K562 (cell line): ENCODE measurements at regions not wholly inside any gene's neighbourhood (a gene's known extent, or its start where the extent isn't known, plus 50 kb on each side); places are given as distances from the start of the nearest gene placed in this dataset.

Experiments
- ATAC-seq: fragments of 200-7000 bp; cut with Tn5 transposase; 3 replicates; pipeline ENCODE4 v1.9.1; 2020; ENCODE audit warnings: moderate library complexity
- BruUV-seq: library from RNA; stranded (reverse); fragments of 400-500 nt; replicated peaks from 2 replicates; lab custom pipeline; 2021; lab: Mats Ljungman, UMichigan
- CTCF ChIA-PET: fragments of 300-600 bp; formaldehyde crosslinking; extraction: SDS; loops from one replicate; lab custom pipeline; 2021; ENCODE audit warnings: low intra/inter-chr PET ratio; lab: Yijun Ruan, JAX
- POLR2A ChIA-PET: fragments of 300-600, 350-650 bp; sonication (Branson Sonifier 250); formaldehyde crosslinking; extraction: SDS; loops from one replicate; lab custom pipeline; 2021; ENCODE audit warnings: antibody characterized with exemption, inconsistent platforms; lab: Yijun Ruan, JAX
- DNase-seq, 4 experiments: peaks; one replicate each; pipeline versions ENCODE4 v3.0.0 to v3.0.0-alpha.2; 2011 to 2018; ENCODE audit warnings: low spot score in 3 of 4, mixed read lengths in 3 of 4; ENCODE audit errors: extremely low read depth in 1 of 4
- FAIRE-seq: peaks from 2 replicates; lab custom pipeline; 2011; peaks lifted over from hg19 to GRCh38; lab: Jason Lieb, UNC
- H2AFZ ChIP-seq: 2 replicates; pipeline ENCODE4 v1.6.0; 2011; ENCODE audit warnings: low read depth, low read length, control low read depth, inconsistent platforms
- H3K27ac ChIP-seq: fragments of 200-600 bp; 3 replicates; pipeline ENCODE4 v1.8.0; 2011; ENCODE audit warnings: low read depth, mild to moderate bottlenecking, control low read depth, inconsistent platforms, low read length, moderate library complexity, mixed read lengths; ENCODE audit errors: extremely low read depth
- H3K27me3 ChIP-seq, 2 experiments: fragments of 300-600 bp in 1 of 2; 2 replicates in 1 of 2; 3 replicates in 1 of 2; pipeline versions ENCODE4 v1.6.0 to v1.8.0; 2011; ENCODE audit warnings: inconsistent platforms in 2 of 2, low read length in 2 of 2, mild to moderate bottlenecking in 1 of 2, mixed read lengths in 1 of 2, moderate library complexity in 1 of 2; ENCODE audit not compliant: control insufficient read depth in 2 of 2, insufficient read depth in 2 of 2
- H3K36me3 ChIP-seq: fragments of 300-600 bp; 3 replicates; pipeline ENCODE4 v1.8.0; 2011; ENCODE audit warnings: mild to moderate bottlenecking, low read length, inconsistent platforms; ENCODE audit not compliant: control insufficient read depth, insufficient read depth
- H3K4me1 ChIP-seq, 2 experiments: fragments of 200-600 bp in 1 of 2; replicated peaks in 1 of 2; 2 replicates in 1 of 2; 3 replicates in 1 of 2; pipeline versions ENCODE4 v1.5.1 to v1.8.0; 2011; ENCODE audit warnings: inconsistent platforms in 2 of 2, low read length in 2 of 2, mild to moderate bottlenecking in 1 of 2, mixed read lengths in 1 of 2, moderate library complexity in 1 of 2; ENCODE audit not compliant: control insufficient read depth in 2 of 2, insufficient read depth in 2 of 2
- H3K4me2 ChIP-seq: 2 replicates; pipeline ENCODE4 v1.6.1; 2011; ENCODE audit warnings: low read length, control low read depth, inconsistent platforms, mixed read lengths; ENCODE audit not compliant: insufficient read depth
- H3K4me3 ChIP-seq: fragments of 200-600 bp; sonication (generic), shearing (Covaris generic); 2 replicates; pipeline ENCODE4 v1.5.1; 2016; ENCODE audit warnings: control low read depth, inconsistent platforms
- H3K79me2 ChIP-seq: fragments of 200-600 bp; 3 replicates; pipeline ENCODE4 v1.8.0; 2011; ENCODE audit warnings: low read length, inconsistent platforms; ENCODE audit not compliant: control insufficient read depth, insufficient read depth
- H3K9ac ChIP-seq, 2 experiments: 2 replicates each; pipeline versions ENCODE4 v1.6.0 to v1.6.1; 2011; ENCODE audit warnings: low read depth in 2 of 2, low read length in 2 of 2, control low read depth in 1 of 2, inconsistent platforms in 1 of 2, mild to moderate bottlenecking in 1 of 2, mixed read lengths in 1 of 2; ENCODE audit not compliant: insufficient read depth in 1 of 2
- H3K9me1 ChIP-seq: one replicate; pipeline ENCODE4 v1.6.0; 2011; ENCODE audit warnings: inconsistent platforms, mild to moderate bottlenecking, low read length, moderate library complexity; ENCODE audit not compliant: control insufficient read depth, insufficient read depth
- H3K9me3 ChIP-seq: replicated peaks from 2 replicates; pipeline ENCODE4 v1.5.1; 2011; ENCODE audit warnings: low read depth, low read length, inconsistent platforms; ENCODE audit not compliant: control insufficient read depth, insufficient read depth
- H4K20me1 ChIP-seq: replicated peaks from 2 replicates; pipeline ENCODE4 v1.6.1; 2011; ENCODE audit warnings: low read length, inconsistent platforms, mixed read lengths; ENCODE audit not compliant: control insufficient read depth, insufficient read depth
- ESRRA ChIP-seq: fragments of 450-650 bp; IDR thresholded peaks from 2 replicates; pipeline ENCODE4 v1.6.1; 2014; ENCODE audit warnings: low read depth, mild to moderate bottlenecking, moderate library complexity, borderline replicate concordance
- KLF10 ChIP-seq: fragments of 250-450 bp; sonication (Bioruptor Pico); IDR thresholded peaks from 2 replicates; pipeline ENCODE4 v1.6.1; 2021; ENCODE audit warnings: matching md5 sums
- MAX ChIP-seq: sonication (generic); formaldehyde crosslinking; IDR thresholded peaks from 2 replicates; pipeline ENCODE4 v1.9.0; 2022; ENCODE audit warnings: mild to moderate bottlenecking, missing genetic modification reagents
- MNT ChIP-seq, 2 experiments: fragments of 450-650 bp; conservative IDR thresholded peaks; 2 replicates each; pipeline ENCODE4 v1.6.1; 2017; ENCODE audit warnings: mild to moderate bottlenecking in 2 of 2, moderate library complexity in 2 of 2
- NCOR1 ChIP-seq: fragments of 450-650 bp; IDR thresholded peaks from 2 replicates; pipeline ENCODE4 v1.6.1; 2016; ENCODE audit warnings: mild to moderate bottlenecking, moderate library complexity
- NFE2L1 ChIP-seq: fragments of 450-650 bp; IDR thresholded peaks from 2 replicates; pipeline ENCODE4 v1.6.1; 2016; ENCODE audit warnings: missing genetic modification characterization, low read depth, mild to moderate bottlenecking, missing compliant biosample characterization, moderate library complexity, borderline replicate concordance
- POLR2G ChIP-seq: fragments of 200-400 bp; formaldehyde crosslinking; IDR thresholded peaks from 2 replicates; pipeline ENCODE4 v1.6.1; 2017; ENCODE audit warnings: low read depth, mild to moderate bottlenecking, antibody characterized with exemption, low read length, moderate library complexity
- PRMT5 ChIP-seq: sonication (generic); formaldehyde crosslinking; IDR thresholded peaks from 2 replicates; pipeline ENCODE4 v1.5.0; 2020; ENCODE audit warnings: missing genetic modification reagents
- SAFB ChIP-seq: fragments of 200-400 bp; formaldehyde crosslinking; IDR thresholded peaks from 2 replicates; pipeline ENCODE4 v1.6.1; 2017; ENCODE audit warnings: low read depth, low read length, borderline replicate concordance
- SMAD3 ChIP-seq: fragments of 450-650 bp; formaldehyde crosslinking; conservative IDR thresholded peaks from 2 replicates; pipeline ENCODE4 v1.4.0; 2020; ENCODE audit warnings: mild to moderate bottlenecking
- SOX6 ChIP-seq: fragments of 450-650 bp; IDR thresholded peaks from 2 replicates; pipeline ENCODE4 v1.6.1; 2014; ENCODE audit warnings: mild to moderate bottlenecking
- SREBF2 ChIP-seq: sonication (generic); formaldehyde crosslinking; IDR thresholded peaks from 2 replicates; pipeline ENCODE4 v1.4.0; 2020; ENCODE audit warnings: mild to moderate bottlenecking, missing genetic modification reagents
- TCF7L2 ChIP-seq: fragments of 150-350 bp; IDR thresholded peaks from 2 replicates; pipeline ENCODE4 v1.6.1; 2016; ENCODE audit warnings: low read depth, mild to moderate bottlenecking, low read length, moderate library complexity
- ZBED1 ChIP-seq: IDR thresholded peaks from 2 replicates; pipeline ENCODE4 v1.6.1; 2014
- ZEB2 ChIP-seq: fragments of 450-650 bp; IDR thresholded peaks from 2 replicates; pipeline ENCODE4 v1.6.1; 2016
- ZFP91 ChIP-seq: sonication (generic); formaldehyde crosslinking; IDR thresholded peaks from 2 replicates; pipeline ENCODE4 v1.8.0; 2022; ENCODE audit warnings: mild to moderate bottlenecking, missing genetic modification reagents
- WGBS: fragments of 100-300 bp; shearing (Covaris generic); methylation state at CpG from one replicate; pipeline ENCODE4 v1.1.6; 2016; ENCODE audit warnings: low coverage, mixed read lengths; ENCODE audit not compliant: insufficient coverage; ENCODE audit errors: missing lambda C conversion rate; 5-methylcytosine and 5-hydroxymethylcytosine counted together
- in situ Hi-C: fragments of 300-500 bp; cut with MboI; formaldehyde crosslinking; loops from 4 replicates; pipeline ENCODE4 v1.15.0; 2018; ENCODE audit warnings: inconsistent platforms, mixed read lengths
- intact Hi-C: fragments of 100-400 bp; cut with micrococcal nuclease; formaldehyde crosslinking; loops from 2 replicates; pipeline ENCODE4 v1.14.2; 2022

- H3K4me3 ChIP-seq = no peak overlapping the region
- no TSS peak for BruUV-seq
- POLR2A ChIA-PET = no interaction called here
- H3K4me2 ChIP-seq = no peak overlapping the region
- H3K9me3 ChIP-seq = no peaks in the 10 kb centered on the region
- DNase-seq = no peak
- no peaks in the 10 kb centered on the region for H3K79me2 ChIP-seq
- CTCF ChIA-PET = no interaction called here
- H3K9ac ChIP-seq = no peak overlapping the region
- no peak overlapping the region for H2AFZ ChIP-seq
- no peaks in the 10 kb centered on the region for H4K20me1 ChIP-seq
- no peaks in the 10 kb centered on the region for H3K9me1 ChIP-seq
- no peak for ATAC-seq
- no peak overlapping the region for H3K27ac ChIP-seq
- TF ChIP-seq ZBED1 = no peak
- TF ChIP-seq POLR2G = no peak
- TF ChIP-seq SAFB = no peak
- no peak for TF ChIP-seq NFE2L1
- no peak for TF ChIP-seq ZFP91 (CRISPR knock-in tag)
- no peak for TF ChIP-seq MAX (CRISPR knock-in tag)
- TF ChIP-seq KLF10 = no peak
- no peak for TF ChIP-seq SREBF2 (CRISPR knock-in tag)
- TF ChIP-seq ESRRA = no peak
- TF ChIP-seq NCOR1 = no peak
- TF ChIP-seq TCF7L2 = no peak
- no peak for TF ChIP-seq PRMT5
- TF ChIP-seq MNT (conservative IDR thresholded peaks at IDR 0.05) = no peak
- no peak for TF ChIP-seq ZEB2
- TF ChIP-seq SMAD3 (CRISPR knock-in tag) = no peak
- TF ChIP-seq SOX6 = no peak
- H3K36me3 ChIP-seq = no peaks in the 10 kb centered on the region
- WGBS = 0% methylated on average over 4 of the region's 4 CpGs
- H3K4me1 ChIP-seq = no peaks in the 10 kb centered on the region
- intact Hi-C loops (no loop called here), in situ Hi-C loops (no loop called here)
- no peak for FAIRE-seq
- H3K27me3 ChIP-seq = peaks cover 3 to 16% of the 10 kb centered on the region in 2 experiments; a peak in 4 of 5 replicates
Measured at GRCh38 chr7:3246651-3247050, 54.4 kb upstream of the SDK1 start.
